Muscle layer of duodenum (tissue), 2 donors: ENCODE measurements at regions not wholly inside any gene's neighbourhood (a gene's known extent, or its start where the extent isn't known, plus 50 kb on each side); places are given as distances from the start of the nearest gene placed in this dataset.
"Not testable (repeated sequence)": the region's sequence is repeated elsewhere in the genome, so short reads cannot be mapped to it uniquely, and the experiment has no call there.

Source experiments
- H3K27ac ChIP-seq: one replicate; pipeline ENCODE4 v1.7.0; 2013; ENCODE audit warnings: mild to moderate bottlenecking, low read length
- H3K27me3 ChIP-seq: one replicate; pipeline ENCODE4 v1.7.0; 2013; ENCODE audit warnings: low read depth, mild to moderate bottlenecking, control low read depth, low read length
- H3K36me3 ChIP-seq, 2 donors: one replicate each; pipeline ENCODE4 v1.7.0; 2013; ENCODE audit warnings: low read length in 2 of 2, control low read depth in 1 of 2, mild to moderate bottlenecking in 1 of 2; ENCODE audit not compliant: insufficient read depth in 2 of 2, control insufficient read depth in 1 of 2
- H3K4me1 ChIP-seq, 2 donors: one replicate each; pipeline ENCODE4 v1.7.0; 2013; ENCODE audit warnings: low read length in 2 of 2, mild to moderate bottlenecking in 2 of 2, control low read depth in 1 of 2, moderate library complexity in 1 of 2; ENCODE audit not compliant: insufficient read depth in 2 of 2, control insufficient read depth in 1 of 2
- H3K4me3 ChIP-seq, 2 donors: one replicate each; pipeline ENCODE4 v1.7.0; 2013; ENCODE audit warnings: low read length in 2 of 2, low read depth in 1 of 2, mild to moderate bottlenecking in 1 of 2
- H3K9me3 ChIP-seq, 2 donors: one replicate each; pipeline ENCODE4 v1.7.0; 2013; ENCODE audit warnings: low read length in 2 of 2, control low read depth in 1 of 2, mild to moderate bottlenecking in 1 of 2; ENCODE audit not compliant: control insufficient read depth in 1 of 2
- donor health status: healthy.

GRCh38 chr18:4573735-4574134 lies 118.6 kb upstream of the DLGAP1 start:
- Histone ChIP-seq H3K4me3 (no peak overlapping the region), H3K27ac (no peak overlapping the region), H3K4me1 (no peaks in the 10 kb centered on the region), H3K27me3 (no peaks in the 10 kb centered on the region), H3K36me3 (no peaks in the 10 kb centered on the region), H3K9me3 (peaks cover 6 to 28% of the 10 kb centered on the region in 2 donors)

- H3K4me1 ChIP-seq: no peaks in the 10 kb centered on the region
- no peaks in the 10 kb centered on the region for H3K36me3 ChIP-seq
- no peaks in the 10 kb centered on the region for H3K9me3 ChIP-seq
- no peak overlapping the region for H3K27ac ChIP-seq
- no peaks in the 10 kb centered on the region for H3K27me3 ChIP-seq
- H3K4me3 ChIP-seq: no peak overlapping the region
These were observed 102.4 kb upstream of the DLGAP1 start for GRCh38 chr18:4557502-4557901.

- no peak overlapping the region for H3K4me3 ChIP-seq
- no peaks in the 10 kb centered on the region for H3K4me1 ChIP-seq
- no peaks in the 10 kb centered on the region for H3K27me3 ChIP-seq
- no peaks in the 10 kb centered on the region for H3K9me3 ChIP-seq
- no peaks in the 10 kb centered on the region for H3K36me3 ChIP-seq
- no peak overlapping the region for H3K27ac ChIP-seq
These were observed 95.9 kb upstream of the DLGAP1 start for GRCh38 chr18:4551001-4551360.

GRCh38 chr18:4549164-4549872 lies 94.2 kb upstream of the DLGAP1 start:
- H3K36me3 ChIP-seq: no peaks in the 10 kb centered on the region
- no peaks in the 10 kb centered on the region for H3K9me3 ChIP-seq
- H3K4me3 ChIP-seq: no peak overlapping the region
- H3K27ac ChIP-seq: no peak overlapping the region
- H3K4me1 ChIP-seq: no peaks in the 10 kb centered on the region
- no peaks in the 10 kb centered on the region for H3K27me3 ChIP-seq

GRCh38 chr18:4547126-4547525 lies 92.0 kb upstream of the DLGAP1 start:
- H3K4me3 ChIP-seq: no peak overlapping the region
- no peak overlapping the region for H3K27ac ChIP-seq
- no peaks in the 10 kb centered on the region for H3K4me1 ChIP-seq
- H3K9me3 ChIP-seq: no peaks in the 10 kb centered on the region
- H3K36me3 ChIP-seq: no peaks in the 10 kb centered on the region
- H3K27me3 ChIP-seq: no peaks in the 10 kb centered on the region

GRCh38 chr18:4544142-4544541 lies 89.0 kb upstream of the DLGAP1 start:
- no peaks in the 10 kb centered on the region for H3K4me1 ChIP-seq
- no peaks in the 10 kb centered on the region for H3K27me3 ChIP-seq
- peaks cover 0 to 4% of the 10 kb centered on the region in 2 donors for H3K9me3 ChIP-seq
- no peak overlapping the region for H3K27ac ChIP-seq
- no peak overlapping the region for H3K4me3 ChIP-seq
- H3K36me3 ChIP-seq: no peaks in the 10 kb centered on the region

GRCh38 chr18:4543711-4544110 lies 88.6 kb upstream of the DLGAP1 start:
- no peaks in the 10 kb centered on the region for H3K27me3 ChIP-seq
- H3K36me3 ChIP-seq: no peaks in the 10 kb centered on the region
- peaks cover 0 to 4% of the 10 kb centered on the region in 2 donors for H3K9me3 ChIP-seq
- H3K27ac ChIP-seq: no peak overlapping the region
- no peak overlapping the region for H3K4me3 ChIP-seq
- no peaks in the 10 kb centered on the region for H3K4me1 ChIP-seq

- H3K27ac ChIP-seq: no peak overlapping the region
- H3K4me1 ChIP-seq: no peaks in the 10 kb centered on the region
- H3K27me3 ChIP-seq: no peaks in the 10 kb centered on the region
- H3K36me3 ChIP-seq: no peaks in the 10 kb centered on the region
- peaks cover 0 to 15% of the 10 kb centered on the region in 2 donors for H3K9me3 ChIP-seq
- H3K4me3 ChIP-seq: no peak overlapping the region
These were observed 86.5 kb upstream of the DLGAP1 start for GRCh38 chr18:4541588-4541987.

- Histone ChIP-seq H3K4me3 (no peak overlapping the region), H3K27ac (no peak overlapping the region), H3K36me3 (no peaks in the 10 kb centered on the region), H3K9me3 (peaks cover 0 to 35% of the 10 kb centered on the region in 2 donors), H3K4me1 (no peaks in the 10 kb centered on the region), H3K27me3 (no peaks in the 10 kb centered on the region)
These were observed 81.3 kb upstream of the DLGAP1 start for GRCh38 chr18:4536447-4536846.

GRCh38 chr18:4528405-4528804 lies 73.3 kb upstream of the DLGAP1 start:
- Histone ChIP-seq H3K4me1 (no peaks in the 10 kb centered on the region), H3K4me3 (no peak overlapping the region), H3K27me3 (no peaks in the 10 kb centered on the region), H3K36me3 (no peaks in the 10 kb centered on the region), H3K27ac (no peak overlapping the region), H3K9me3 (peaks cover 0 to 18% of the 10 kb centered on the region in 2 donors)

GRCh38 chr18:4527826-4528225 lies 72.7 kb upstream of the DLGAP1 start:
- H3K9me3 ChIP-seq: peaks cover 0 to 16% of the 10 kb centered on the region in 2 donors
- H3K4me1 ChIP-seq, H3K27me3 ChIP-seq, H3K4me3 ChIP-seq, H3K27ac ChIP-seq, H3K36me3 ChIP-seq: not testable (repeated sequence)

- Histone ChIP-seq H3K9me3 (peaks cover 0 to 3% of the 10 kb centered on the region in 2 donors), H3K4me1 (no peaks in the 10 kb centered on the region), H3K36me3 (no peaks in the 10 kb centered on the region), H3K27me3 (no peaks in the 10 kb centered on the region), H3K27ac (no peak overlapping the region), H3K4me3 (no peak overlapping the region)
These were observed 69.0 kb upstream of the DLGAP1 start for GRCh38 chr18:4524096-4524495.
